Panc1 (cell line): ENCODE measurements at regions not wholly inside any gene's neighbourhood (a gene's known extent, or its start where the extent isn't known, plus 50 kb on each side); places are given as distances from the start of the nearest gene placed in this dataset.

Source experiments
- ATAC-seq: fragments of 200-7000 bp; cut with Tn5 transposase; 2 replicates; pipeline ENCODE4 v1.9.1; 2020; ENCODE audit warnings: mild to moderate bottlenecking, moderate library complexity
- BruUV-seq: library from RNA; stranded (reverse); fragments of 400-500 nt; replicated peaks from 2 replicates; lab custom pipeline; 2021; lab: Mats Ljungman, UMichigan
- CTCF ChIA-PET: fragments of 300-600 bp; sonication (Branson Sonifier 250); formaldehyde crosslinking; loops from one replicate; lab custom pipeline; 2022; ENCODE audit warnings: antibody characterized with exemption; lab: Charles Lee
- POLR2A ChIA-PET: fragments of 300-600 bp; sonication (Branson Sonifier 250); formaldehyde crosslinking; loops from one replicate; lab custom pipeline; 2022; ENCODE audit warnings: antibody characterized with exemption; lab: Charles Lee
- DNase-seq: peaks from one replicate; pipeline ENCODE4 v3.0.0-alpha.2; 2010; ENCODE audit warnings: low read depth, low spot score
- H3K27ac ChIP-seq: 2 replicates; pipeline ENCODE4 v1.5.1; 2011; ENCODE audit warnings: mild to moderate bottlenecking, low read length, inconsistent platforms
- H3K27me3 ChIP-seq: fragments of 200-500 bp; sonication (Bioruptor generic); 2 replicates; pipeline ENCODE4 v1.6.0; 2014; ENCODE audit warnings: low read length, inconsistent platforms; ENCODE audit not compliant: control insufficient read depth, insufficient read depth
- H3K36me3 ChIP-seq: fragments of 200-500 bp; sonication (Bioruptor generic); 2 replicates; pipeline ENCODE4 v1.5.1; 2014; ENCODE audit warnings: inconsistent platforms, mild to moderate bottlenecking, low read length, moderate library complexity; ENCODE audit not compliant: control insufficient read depth, insufficient read depth
- H3K4me1 ChIP-seq: 2 replicates; pipeline ENCODE4 v1.5.1; 2011; ENCODE audit warnings: inconsistent platforms, mild to moderate bottlenecking, low read length, moderate library complexity; ENCODE audit not compliant: control insufficient read depth, insufficient read depth
- H3K4me3 ChIP-seq, 2 experiments: 2 replicates each; pipeline ENCODE4 v1.5.1; 2011 to 2012; ENCODE audit warnings: low read depth in 2 of 2, low read length in 2 of 2, mild to moderate bottlenecking in 2 of 2, inconsistent platforms in 1 of 2, moderate library complexity in 1 of 2
- H3K9me3 ChIP-seq: fragments of 200-500 bp; sonication (Bioruptor generic); 2 replicates; pipeline ENCODE4 v1.5.1; 2014; ENCODE audit warnings: low read depth, mild to moderate bottlenecking, inconsistent platforms, low read length, moderate library complexity; ENCODE audit not compliant: control insufficient read depth, insufficient read depth
- POLR2AphosphoS5 ChIP-seq: IDR thresholded peaks from 2 replicates; pipeline ENCODE4 v1.6.1; 2012; ENCODE audit warnings: mild to moderate bottlenecking, low read depth, low read length, moderate library complexity
- SIN3A ChIP-seq: IDR thresholded peaks from 2 replicates; pipeline ENCODE4 v1.6.1; 2012; ENCODE audit warnings: low read depth, mild to moderate bottlenecking, low read length, moderate library complexity, borderline replicate concordance; ENCODE audit not compliant: insufficient read depth
- TCF7L2 ChIP-seq: IDR thresholded peaks from 2 replicates; pipeline ENCODE4 v1.6.1; 2011; ENCODE audit warnings: mild to moderate bottlenecking, low read depth, low read length, inconsistent platforms
- in situ Hi-C: cut with HindIII; loops from 2 replicates; pipeline ENCODE4 v1.10.0; 2016; ENCODE audit warnings: low sequenced_read_pairs, low pct_unique_long_range_greater_than_20kb
- intact Hi-C: fragments of 100-400 bp; cut with micrococcal nuclease; formaldehyde crosslinking; loops from one replicate; pipeline ENCODE4 v1.10.0; 2022; ENCODE audit not compliant: unreplicated experiment
- TF ChIP-seq, protein P1 (sequence below), 2 experiments: IDR thresholded peaks; 2 replicates each; pipeline ENCODE4 v1.6.1; 2011 to 2012; ENCODE audit warnings: low read depth in 2 of 2, control low read depth in 1 of 2, low read length in 1 of 2, mild to moderate bottlenecking in 1 of 2, moderate library complexity in 1 of 2; ENCODE audit not compliant: insufficient read depth in 1 of 2
- TF ChIP-seq, protein P2 (sequence below): fragments of 450-650 bp; IDR thresholded peaks from 2 replicates; pipeline ENCODE4 v1.5.1; 2017; ENCODE audit warnings: mild to moderate bottlenecking

DNA sequence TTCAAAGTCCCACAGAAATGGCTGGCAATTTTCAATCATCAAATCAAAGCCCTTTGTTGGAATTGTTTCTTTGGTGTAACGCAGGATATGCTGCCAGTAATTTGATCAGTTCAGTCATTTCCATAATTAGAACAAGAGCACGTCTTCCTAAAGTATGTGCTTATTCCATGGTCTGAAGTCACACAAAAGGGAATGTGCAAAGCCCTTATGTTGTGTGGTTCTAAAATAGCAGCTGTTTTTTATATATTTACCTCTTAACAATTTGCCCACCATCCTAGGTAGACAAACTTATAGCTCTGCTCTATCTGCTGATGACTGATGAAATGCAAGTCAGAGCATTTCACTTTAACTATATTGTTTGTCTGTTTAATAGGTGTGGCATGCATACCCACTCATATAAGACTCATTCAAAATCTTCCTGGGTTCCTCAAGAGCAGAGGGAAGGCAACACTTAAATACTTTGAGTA lies 176.1 kb upstream of the SLC38A2 start:
- CTCF ChIA-PET, result no interaction called here
- H3K4me3 ChIP-seq, result no peak overlapping the region
- POLR2A ChIA-PET, result no interaction called here

DNA sequence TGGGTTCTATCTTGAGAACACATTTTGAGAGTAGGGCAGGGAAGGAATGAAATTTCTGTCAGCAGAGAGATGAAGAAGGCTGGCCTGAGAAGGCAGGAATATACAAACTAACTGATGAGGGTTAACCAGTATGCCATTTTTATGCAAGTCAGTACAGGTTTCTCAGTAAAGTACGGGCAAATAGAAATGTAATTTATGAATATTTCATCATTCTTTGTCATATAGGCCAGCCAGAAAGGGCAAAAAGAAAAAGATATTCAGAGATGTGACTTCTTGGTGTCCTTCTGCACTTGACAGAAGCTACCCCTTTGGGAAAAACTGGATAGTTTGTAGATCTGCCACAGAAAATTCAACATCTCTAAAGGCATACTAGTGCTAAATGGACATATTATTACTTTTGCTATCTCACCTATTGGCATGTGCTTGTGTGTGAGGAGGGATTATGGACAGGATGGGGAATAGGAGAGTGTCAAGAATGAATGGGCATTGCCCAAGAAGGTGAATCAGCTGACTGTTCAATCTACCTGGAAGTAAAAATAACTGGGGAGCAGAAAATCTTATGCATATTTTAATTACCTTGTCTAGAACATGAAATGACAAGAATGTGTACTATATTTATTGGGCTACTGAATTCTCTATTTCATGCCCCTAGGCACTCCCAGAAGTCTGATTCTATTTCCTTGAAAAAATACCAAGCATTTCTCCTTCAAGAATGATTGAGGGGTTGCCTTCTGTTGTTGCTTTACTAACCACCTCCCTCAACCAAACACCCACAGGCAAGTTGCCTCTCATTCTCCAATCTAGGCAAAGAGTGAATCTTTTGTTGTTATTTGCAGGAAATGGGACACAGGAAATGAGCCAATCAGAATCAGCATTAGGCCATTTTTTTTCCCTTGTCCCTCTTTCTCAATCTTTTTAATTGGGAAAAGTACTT lies 175.1 kb upstream of the SLC38A2 start:
- H3K27me3 ChIP-seq, result no peaks in the 10 kb centered on the region
- H3K4me1 ChIP-seq, result peaks cover 2% of the 10 kb centered on the region; the same call in 1 of the 2 replicates
- peaks cover 13% of the 10 kb centered on the region; the same call in 1 of the 2 replicates for H3K9me3 ChIP-seq
- TF ChIP-seq, protein P1, sequence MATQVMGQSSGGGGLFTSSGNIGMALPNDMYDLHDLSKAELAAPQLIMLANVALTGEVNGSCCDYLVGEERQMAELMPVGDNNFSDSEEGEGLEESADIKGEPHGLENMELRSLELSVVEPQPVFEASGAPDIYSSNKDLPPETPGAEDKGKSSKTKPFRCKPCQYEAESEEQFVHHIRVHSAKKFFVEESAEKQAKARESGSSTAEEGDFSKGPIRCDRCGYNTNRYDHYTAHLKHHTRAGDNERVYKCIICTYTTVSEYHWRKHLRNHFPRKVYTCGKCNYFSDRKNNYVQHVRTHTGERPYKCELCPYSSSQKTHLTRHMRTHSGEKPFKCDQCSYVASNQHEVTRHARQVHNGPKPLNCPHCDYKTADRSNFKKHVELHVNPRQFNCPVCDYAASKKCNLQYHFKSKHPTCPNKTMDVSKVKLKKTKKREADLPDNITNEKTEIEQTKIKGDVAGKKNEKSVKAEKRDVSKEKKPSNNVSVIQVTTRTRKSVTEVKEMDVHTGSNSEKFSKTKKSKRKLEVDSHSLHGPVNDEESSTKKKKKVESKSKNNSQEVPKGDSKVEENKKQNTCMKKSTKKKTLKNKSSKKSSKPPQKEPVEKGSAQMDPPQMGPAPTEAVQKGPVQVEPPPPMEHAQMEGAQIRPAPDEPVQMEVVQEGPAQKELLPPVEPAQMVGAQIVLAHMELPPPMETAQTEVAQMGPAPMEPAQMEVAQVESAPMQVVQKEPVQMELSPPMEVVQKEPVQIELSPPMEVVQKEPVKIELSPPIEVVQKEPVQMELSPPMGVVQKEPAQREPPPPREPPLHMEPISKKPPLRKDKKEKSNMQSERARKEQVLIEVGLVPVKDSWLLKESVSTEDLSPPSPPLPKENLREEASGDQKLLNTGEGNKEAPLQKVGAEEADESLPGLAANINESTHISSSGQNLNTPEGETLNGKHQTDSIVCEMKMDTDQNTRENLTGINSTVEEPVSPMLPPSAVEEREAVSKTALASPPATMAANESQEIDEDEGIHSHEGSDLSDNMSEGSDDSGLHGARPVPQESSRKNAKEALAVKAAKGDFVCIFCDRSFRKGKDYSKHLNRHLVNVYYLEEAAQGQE (IDR thresholded peaks at IDR 0.05; ENCODE audit: insufficient read depth in 1 of 2, low read depth in 2 of 2, low read length in 1 of 2), result no peak
- TF ChIP-seq POLR2AphosphoS5 (no peak), TCF7L2 (no peak), SIN3A (no peak)
- TF ChIP-seq, protein P2, sequence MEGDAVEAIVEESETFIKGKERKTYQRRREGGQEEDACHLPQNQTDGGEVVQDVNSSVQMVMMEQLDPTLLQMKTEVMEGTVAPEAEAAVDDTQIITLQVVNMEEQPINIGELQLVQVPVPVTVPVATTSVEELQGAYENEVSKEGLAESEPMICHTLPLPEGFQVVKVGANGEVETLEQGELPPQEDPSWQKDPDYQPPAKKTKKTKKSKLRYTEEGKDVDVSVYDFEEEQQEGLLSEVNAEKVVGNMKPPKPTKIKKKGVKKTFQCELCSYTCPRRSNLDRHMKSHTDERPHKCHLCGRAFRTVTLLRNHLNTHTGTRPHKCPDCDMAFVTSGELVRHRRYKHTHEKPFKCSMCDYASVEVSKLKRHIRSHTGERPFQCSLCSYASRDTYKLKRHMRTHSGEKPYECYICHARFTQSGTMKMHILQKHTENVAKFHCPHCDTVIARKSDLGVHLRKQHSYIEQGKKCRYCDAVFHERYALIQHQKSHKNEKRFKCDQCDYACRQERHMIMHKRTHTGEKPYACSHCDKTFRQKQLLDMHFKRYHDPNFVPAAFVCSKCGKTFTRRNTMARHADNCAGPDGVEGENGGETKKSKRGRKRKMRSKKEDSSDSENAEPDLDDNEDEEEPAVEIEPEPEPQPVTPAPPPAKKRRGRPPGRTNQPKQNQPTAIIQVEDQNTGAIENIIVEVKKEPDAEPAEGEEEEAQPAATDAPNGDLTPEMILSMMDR, result no peak
- in situ Hi-C loops (no loop called here), intact Hi-C loops (no loop called here)
- no peaks in the 10 kb centered on the region for H3K36me3 ChIP-seq
- no peak for ATAC-seq
- no peak overlapping the region for H3K4me3 ChIP-seq
- peak overlapping the region; percentile 74; the same call in 1 of the 2 replicates for H3K27ac ChIP-seq
- BruUV-seq, result no TSS peak
- POLR2A ChIA-PET, result no interaction called here
- DNase-seq, result no peak
- CTCF ChIA-PET, result no interaction called here

More for the DNA sequence above, 176.1 kb upstream of the SLC38A2 start:
- intact Hi-C loops (no loop called here), in situ Hi-C loops (no loop called here)
- Histone ChIP-seq H3K36me3 (no peaks in the 10 kb centered on the region), H3K27me3 (no peaks in the 10 kb centered on the region), H3K27ac (peak overlapping the region; percentile 5; the same call in 1 of the 2 replicates), H3K9me3 (peaks cover 16% of the 10 kb centered on the region; the same call in 1 of the 2 replicates), H3K4me1 (peaks cover 2% of the 10 kb centered on the region; the same call in 1 of the 2 replicates)
- ATAC-seq (no peak), DNase-seq (no peak)
- no TSS peak for BruUV-seq
- TF ChIP-seq POLR2AphosphoS5, result no peak
- TF ChIP-seq, protein P1 (IDR thresholded peaks at IDR 0.05; ENCODE audit: insufficient read depth in 1 of 2, low read depth in 2 of 2, low read length in 1 of 2), result no peak
- TF ChIP-seq, protein P2, result no peak
- no peak for TF ChIP-seq TCF7L2
- TF ChIP-seq SIN3A, result no peak
